SU-DHL-6 (cell line): ENCODE measurements at regions not wholly inside any gene's neighbourhood (a gene's known extent, or its start where the extent isn't known, plus 50 kb on each side); places are given as distances from the start of the nearest gene placed in this dataset.

Source experiments
- EZH2phosphoT487 ChIP-seq: fragments of 200-600 bp; sonication (generic), shearing (Covaris generic); conservative IDR thresholded peaks from 2 replicates; pipeline ENCODE4 v1.6.1; 2018; ENCODE audit warnings: mild to moderate bottlenecking, antibody characterized with exemption, low read length, moderate library complexity, mixed read lengths
- TF ChIP-seq, protein P1 (sequence below): fragments of 200-600 bp; sonication (generic); IDR thresholded peaks from one replicate; pipeline ENCODE4 v1.5.1; 2017; ENCODE audit warnings: antibody characterized with exemption, mild to moderate bottlenecking, low read length, moderate library complexity; ENCODE audit not compliant: insufficient read depth, poor library complexity, severe bottlenecking

DNA sequence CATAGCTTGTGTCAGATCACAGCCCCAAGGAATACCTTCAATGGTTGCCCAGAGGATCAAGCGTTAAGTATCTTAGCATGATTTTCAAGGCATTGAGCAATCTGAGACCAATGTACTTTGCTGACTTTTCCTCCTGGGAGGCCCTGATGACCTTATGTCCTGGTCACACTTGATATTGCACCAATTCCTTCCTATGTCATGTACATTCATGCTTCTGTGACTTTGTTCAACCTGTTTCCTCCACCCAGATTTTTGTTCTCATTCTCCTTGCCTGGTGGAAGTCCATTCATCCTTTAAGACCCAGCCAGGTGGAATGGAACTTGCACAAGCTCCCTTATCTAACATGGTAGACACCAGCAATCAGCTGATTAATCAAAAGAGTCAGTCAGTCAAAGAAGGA is 160.8 kb downstream of the PFKFB3 start:
- no peak for TF ChIP-seq EZH2phosphoT487
- TF ChIP-seq, protein P1, sequence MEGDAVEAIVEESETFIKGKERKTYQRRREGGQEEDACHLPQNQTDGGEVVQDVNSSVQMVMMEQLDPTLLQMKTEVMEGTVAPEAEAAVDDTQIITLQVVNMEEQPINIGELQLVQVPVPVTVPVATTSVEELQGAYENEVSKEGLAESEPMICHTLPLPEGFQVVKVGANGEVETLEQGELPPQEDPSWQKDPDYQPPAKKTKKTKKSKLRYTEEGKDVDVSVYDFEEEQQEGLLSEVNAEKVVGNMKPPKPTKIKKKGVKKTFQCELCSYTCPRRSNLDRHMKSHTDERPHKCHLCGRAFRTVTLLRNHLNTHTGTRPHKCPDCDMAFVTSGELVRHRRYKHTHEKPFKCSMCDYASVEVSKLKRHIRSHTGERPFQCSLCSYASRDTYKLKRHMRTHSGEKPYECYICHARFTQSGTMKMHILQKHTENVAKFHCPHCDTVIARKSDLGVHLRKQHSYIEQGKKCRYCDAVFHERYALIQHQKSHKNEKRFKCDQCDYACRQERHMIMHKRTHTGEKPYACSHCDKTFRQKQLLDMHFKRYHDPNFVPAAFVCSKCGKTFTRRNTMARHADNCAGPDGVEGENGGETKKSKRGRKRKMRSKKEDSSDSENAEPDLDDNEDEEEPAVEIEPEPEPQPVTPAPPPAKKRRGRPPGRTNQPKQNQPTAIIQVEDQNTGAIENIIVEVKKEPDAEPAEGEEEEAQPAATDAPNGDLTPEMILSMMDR: no peak
